ENCODE measurements at regions not wholly inside any gene's neighbourhood (a gene's known extent, or its start where the extent isn't known, plus 50 kb on each side); places are given as distances from the start of the nearest gene placed in this dataset.

DNA sequence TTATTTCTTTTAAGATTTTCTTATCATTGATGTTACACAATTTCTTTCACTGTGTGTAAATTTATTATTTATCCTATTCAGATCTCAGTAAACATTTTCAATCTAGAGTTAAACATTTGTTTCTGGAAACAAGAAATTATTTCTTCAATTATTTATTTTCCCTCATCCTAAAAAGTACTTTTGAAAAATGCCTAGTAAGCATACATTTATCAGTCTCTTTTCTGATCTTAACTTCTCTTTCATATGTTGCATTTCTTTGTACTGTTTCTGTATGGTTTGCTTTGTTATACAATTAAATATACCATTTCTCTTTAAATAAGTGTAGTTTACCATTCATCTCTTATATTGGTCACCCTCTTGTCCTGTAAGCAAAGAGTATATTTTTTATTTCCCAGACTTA lies 263.2 kb downstream of the C12orf50 start:
- Histone ChIP-seq H3K9me3 (ENCODE audit: control insufficient read depth in 2 of 2, low read length in 2 of 2) (no peaks in the 10 kb centered on the region), H3K36me3 (ENCODE audit: control insufficient read depth in 2 of 2, insufficient read depth in 2 of 2, low read length in 2 of 2) (no peaks in the 10 kb centered on the region), H3K4me1 (ENCODE audit: control insufficient read depth, insufficient read depth, low read length) (no peaks in the 10 kb centered on the region), H3K27me3 (ENCODE audit: control insufficient read depth in 1 of 2, insufficient read depth in 2 of 2, low read length in 2 of 2) (no peaks in the 10 kb centered on the region), H3K27ac (ENCODE audit: low read length) (no peak overlapping the region), H3K9ac (ENCODE audit: low read length in 2 of 2) (no peak overlapping the region), H3K4me3 (ENCODE audit: low read length in 2 of 2) (no peak overlapping the region)

DNA sequence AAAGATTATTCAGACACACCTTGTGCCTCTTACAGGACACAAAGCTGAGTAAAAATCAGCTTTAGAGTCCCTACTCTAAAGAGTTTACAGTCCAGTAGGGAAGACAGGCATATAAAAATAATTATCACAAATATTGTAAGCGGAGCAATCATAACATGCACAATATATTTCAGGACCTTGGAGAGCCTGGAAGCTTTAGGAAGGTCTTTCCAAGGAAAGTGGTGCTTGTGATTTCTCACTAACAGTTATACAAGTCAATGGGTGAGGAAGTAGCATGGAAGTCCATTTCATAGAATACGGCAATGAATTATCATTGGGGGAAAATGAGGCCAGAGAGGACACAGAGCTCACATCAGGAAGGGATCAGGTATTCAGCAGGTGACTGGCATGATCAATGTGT lies 268.3 kb downstream of the C12orf50 start:
- Histone ChIP-seq H3K9me3 (ENCODE audit: control insufficient read depth in 2 of 2, low read length in 2 of 2) (no peaks in the 10 kb centered on the region), H3K4me1 (ENCODE audit: control insufficient read depth, insufficient read depth, low read length) (no peaks in the 10 kb centered on the region), H3K27ac (ENCODE audit: low read length) (no peak overlapping the region), H3K9ac (ENCODE audit: low read length in 2 of 2) (no peak overlapping the region), H3K4me3 (ENCODE audit: low read length in 2 of 2) (no peak overlapping the region), H3K36me3 (ENCODE audit: control insufficient read depth in 2 of 2, insufficient read depth in 2 of 2, low read length in 2 of 2) (no peaks in the 10 kb centered on the region), H3K27me3 (ENCODE audit: control insufficient read depth in 1 of 2, insufficient read depth in 2 of 2, low read length in 2 of 2) (no peaks in the 10 kb centered on the region)

DNA sequence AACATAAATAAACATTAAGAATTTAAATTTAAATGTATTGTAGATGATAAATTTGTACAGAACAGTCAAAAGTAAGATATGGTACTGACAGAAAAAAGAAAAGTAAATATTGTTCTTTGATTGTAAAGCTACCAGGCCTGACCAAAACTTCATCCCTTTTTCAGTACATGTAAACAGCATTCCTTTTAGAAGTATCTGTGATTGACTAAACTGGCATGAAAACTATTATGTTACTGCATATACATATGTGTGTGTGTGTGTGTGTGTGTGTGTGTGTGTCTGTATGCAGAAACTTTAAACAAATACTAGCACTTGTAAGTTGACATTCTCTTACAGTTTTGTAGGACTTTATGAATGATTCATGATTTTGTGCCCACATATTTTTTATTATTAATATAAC lies 270.9 kb downstream of the C12orf50 start:
- H3K27me3 ChIP-seq (ENCODE audit: control insufficient read depth in 1 of 2, insufficient read depth in 2 of 2, low read length in 2 of 2), result no peaks in the 10 kb centered on the region
- no peaks in the 10 kb centered on the region for H3K36me3 ChIP-seq (ENCODE audit: control insufficient read depth in 2 of 2, insufficient read depth in 2 of 2, low read length in 2 of 2)
- H3K9me3 ChIP-seq (ENCODE audit: control insufficient read depth in 2 of 2, low read length in 2 of 2), result no peaks in the 10 kb centered on the region
- no peak overlapping the region for H3K27ac ChIP-seq (ENCODE audit: low read length)
- no peak overlapping the region for H3K9ac ChIP-seq (ENCODE audit: low read length in 2 of 2)
- H3K4me1 ChIP-seq (ENCODE audit: control insufficient read depth, insufficient read depth, low read length), result no peaks in the 10 kb centered on the region
- no peak overlapping the region for H3K4me3 ChIP-seq (ENCODE audit: low read length in 2 of 2)

DNA sequence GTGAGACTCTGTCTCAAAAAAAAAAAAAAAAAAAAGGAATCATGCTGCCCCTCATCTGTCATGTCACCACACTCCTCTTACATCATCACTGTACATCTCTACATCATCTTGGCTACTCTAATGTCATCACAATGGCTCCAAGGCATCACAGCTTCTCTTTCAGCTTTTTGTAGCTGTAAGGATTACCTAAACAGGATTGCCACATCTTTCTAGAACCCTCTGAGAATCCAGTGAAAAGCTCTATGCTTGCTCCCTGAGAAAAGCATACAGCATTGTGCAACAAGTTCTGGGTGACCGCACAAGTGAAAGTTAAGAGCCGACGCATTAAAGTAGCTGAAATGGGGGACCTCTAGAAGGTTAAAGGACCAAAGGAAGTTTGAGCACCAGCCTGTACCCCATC lies 272.5 kb downstream of the C12orf50 start:
- H3K27ac ChIP-seq (ENCODE audit: low read length), result no peak overlapping the region
- no peaks in the 10 kb centered on the region for H3K4me1 ChIP-seq (ENCODE audit: control insufficient read depth, insufficient read depth, low read length)
- no peak overlapping the region for H3K9ac ChIP-seq (ENCODE audit: low read length in 2 of 2)
- no peak overlapping the region for H3K4me3 ChIP-seq (ENCODE audit: low read length in 2 of 2)
- no peaks in the 10 kb centered on the region for H3K27me3 ChIP-seq (ENCODE audit: control insufficient read depth in 1 of 2, insufficient read depth in 2 of 2, low read length in 2 of 2)
- H3K9me3 ChIP-seq (ENCODE audit: control insufficient read depth in 2 of 2, low read length in 2 of 2), result no peaks in the 10 kb centered on the region
- no peaks in the 10 kb centered on the region for H3K36me3 ChIP-seq (ENCODE audit: control insufficient read depth in 2 of 2, insufficient read depth in 2 of 2, low read length in 2 of 2)

DNA sequence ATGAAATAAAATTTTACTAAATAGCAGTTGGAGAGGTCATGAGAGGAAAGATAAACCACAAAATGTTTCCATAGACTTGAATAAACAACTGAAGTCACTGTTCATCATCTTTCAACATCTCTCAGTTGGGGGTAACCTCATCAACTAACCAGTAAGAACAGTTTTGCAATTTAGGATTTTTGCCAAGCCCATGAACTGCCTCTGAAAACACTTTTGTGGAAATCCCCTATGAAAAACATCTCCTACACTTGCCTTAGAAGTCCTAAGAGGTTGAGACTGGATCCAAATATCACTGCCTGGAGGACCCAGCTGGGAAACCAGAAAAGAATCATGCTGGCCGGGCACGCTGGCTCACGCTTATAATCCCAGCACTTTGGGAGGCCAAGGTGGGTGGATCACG lies 273.1 kb downstream of the C12orf50 start:
- no peaks in the 10 kb centered on the region for H3K9me3 ChIP-seq (ENCODE audit: control insufficient read depth in 2 of 2, low read length in 2 of 2)
- no peak overlapping the region for H3K9ac ChIP-seq (ENCODE audit: low read length in 2 of 2)
- no peak overlapping the region for H3K27ac ChIP-seq (ENCODE audit: low read length)
- no peaks in the 10 kb centered on the region for H3K4me1 ChIP-seq (ENCODE audit: control insufficient read depth, insufficient read depth, low read length)
- H3K27me3 ChIP-seq (ENCODE audit: control insufficient read depth in 1 of 2, insufficient read depth in 2 of 2, low read length in 2 of 2), result no peaks in the 10 kb centered on the region
- no peak overlapping the region for H3K4me3 ChIP-seq (ENCODE audit: low read length in 2 of 2)
- no peaks in the 10 kb centered on the region for H3K36me3 ChIP-seq (ENCODE audit: control insufficient read depth in 2 of 2, insufficient read depth in 2 of 2, low read length in 2 of 2)

DNA sequence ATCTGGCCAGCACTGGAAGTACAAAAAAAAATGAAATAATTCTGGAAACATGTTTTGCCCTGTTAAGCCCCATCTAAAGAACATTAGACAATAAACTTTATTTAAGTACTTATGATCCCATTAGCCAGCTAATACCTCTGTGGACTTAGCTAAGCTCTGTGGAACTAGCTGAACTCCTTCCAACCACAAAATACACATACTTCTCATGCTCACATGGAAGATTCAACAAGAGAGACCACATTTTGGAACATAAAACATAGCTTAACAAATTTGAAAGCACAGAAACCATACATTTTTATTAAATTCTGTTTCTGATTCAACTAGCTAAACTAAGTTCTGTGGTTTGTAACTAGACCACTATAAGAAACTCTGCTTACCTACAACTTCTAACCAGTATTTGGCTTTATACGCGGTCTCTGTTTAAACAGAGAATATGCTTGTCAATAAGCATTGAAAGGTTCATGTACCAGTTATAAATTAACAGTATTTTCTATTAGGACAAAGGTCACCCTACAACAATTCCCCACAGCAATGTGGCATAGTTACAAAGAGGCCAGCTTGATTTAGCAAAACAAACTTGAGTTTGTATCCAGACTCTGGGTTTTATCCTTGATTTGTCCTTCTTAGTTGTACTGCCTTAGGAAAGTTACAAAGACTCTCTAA lies 300.1 kb downstream of the C12orf50 start:
- H3K9ac ChIP-seq (ENCODE audit: low read length in 2 of 2), result no peak overlapping the region
- H3K36me3 ChIP-seq (ENCODE audit: control insufficient read depth in 2 of 2, insufficient read depth in 2 of 2, low read length in 2 of 2), result no peaks in the 10 kb centered on the region
- no peak overlapping the region for H3K27ac ChIP-seq (ENCODE audit: low read length)
- no peaks in the 10 kb centered on the region for H3K27me3 ChIP-seq (ENCODE audit: control insufficient read depth in 1 of 2, insufficient read depth in 2 of 2, low read length in 2 of 2)
- no peaks in the 10 kb centered on the region for H3K9me3 ChIP-seq (ENCODE audit: control insufficient read depth in 2 of 2, low read length in 2 of 2)
- H3K4me3 ChIP-seq (ENCODE audit: low read length in 2 of 2), result no peak overlapping the region
- H3K4me1 ChIP-seq (ENCODE audit: control insufficient read depth, insufficient read depth, low read length), result no peaks in the 10 kb centered on the region

DNA sequence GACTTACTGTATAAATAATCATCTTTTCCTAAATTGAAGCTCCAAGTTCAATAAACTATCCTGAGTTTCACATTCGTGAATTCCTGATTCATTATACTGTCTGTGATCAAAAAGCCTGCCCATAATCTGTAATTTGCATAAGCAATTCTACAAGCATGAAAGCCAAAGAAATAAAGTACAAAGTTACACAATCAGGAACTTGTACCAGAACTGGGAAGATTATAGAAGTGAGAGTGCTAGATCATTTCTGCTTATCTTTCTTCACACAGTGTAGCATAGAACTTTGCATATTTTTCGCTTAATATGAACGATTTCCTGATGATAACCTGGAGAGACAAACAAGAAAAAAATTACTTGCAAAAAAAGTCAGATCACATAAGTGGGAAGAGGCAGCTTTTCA lies 308.2 kb downstream of the C12orf50 start:
- no peaks in the 10 kb centered on the region for H3K36me3 ChIP-seq (ENCODE audit: control insufficient read depth in 2 of 2, insufficient read depth in 2 of 2, low read length in 2 of 2)

DNA sequence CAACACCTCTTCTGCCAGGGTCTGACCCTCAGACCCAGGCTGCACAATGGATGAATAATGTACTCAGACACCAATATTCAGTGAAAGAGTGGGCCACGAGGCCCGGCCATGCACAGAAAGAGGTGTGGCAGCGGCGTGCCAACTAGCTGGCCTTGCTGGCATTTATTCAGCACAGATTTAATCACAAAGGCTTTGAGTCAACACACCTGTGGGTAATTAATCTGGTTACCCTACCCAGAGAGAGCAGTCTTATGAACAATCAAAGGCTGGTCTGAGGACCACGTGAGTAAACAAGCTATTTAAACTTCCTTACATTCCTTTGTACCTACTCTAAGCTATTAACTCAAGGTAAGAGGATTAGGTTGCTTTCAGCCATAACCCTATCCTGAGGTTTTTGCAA lies 324.8 kb downstream of the C12orf50 start:
- Histone ChIP-seq H3K27ac (ENCODE audit: low read length) (no peak overlapping the region), H3K27me3 (ENCODE audit: control insufficient read depth in 1 of 2, insufficient read depth in 2 of 2, low read length in 2 of 2) (no peaks in the 10 kb centered on the region), H3K4me1 (ENCODE audit: control insufficient read depth, insufficient read depth, low read length) (no peaks in the 10 kb centered on the region), H3K9me3 (ENCODE audit: control insufficient read depth in 2 of 2, low read length in 2 of 2) (no peaks in the 10 kb centered on the region), H3K4me3 (ENCODE audit: low read length in 2 of 2) (no peak overlapping the region), H3K9ac (ENCODE audit: low read length in 2 of 2) (no peak overlapping the region), H3K36me3 (ENCODE audit: control insufficient read depth in 2 of 2, insufficient read depth in 2 of 2, low read length in 2 of 2) (no peaks in the 10 kb centered on the region)

More for the DNA sequence above, 308.2 kb downstream of the C12orf50 start:
- Histone ChIP-seq H3K4me1 (ENCODE audit: control insufficient read depth, insufficient read depth, low read length) (no peaks in the 10 kb centered on the region), H3K27ac (ENCODE audit: low read length) (no peak overlapping the region), H3K9me3 (ENCODE audit: control insufficient read depth in 2 of 2, low read length in 2 of 2) (no peaks in the 10 kb centered on the region), H3K4me3 (ENCODE audit: low read length in 2 of 2) (no peak overlapping the region), H3K27me3 (ENCODE audit: control insufficient read depth in 1 of 2, insufficient read depth in 2 of 2, low read length in 2 of 2) (no peaks in the 10 kb centered on the region), H3K9ac (ENCODE audit: low read length in 2 of 2) (no peak overlapping the region)

DNA sequence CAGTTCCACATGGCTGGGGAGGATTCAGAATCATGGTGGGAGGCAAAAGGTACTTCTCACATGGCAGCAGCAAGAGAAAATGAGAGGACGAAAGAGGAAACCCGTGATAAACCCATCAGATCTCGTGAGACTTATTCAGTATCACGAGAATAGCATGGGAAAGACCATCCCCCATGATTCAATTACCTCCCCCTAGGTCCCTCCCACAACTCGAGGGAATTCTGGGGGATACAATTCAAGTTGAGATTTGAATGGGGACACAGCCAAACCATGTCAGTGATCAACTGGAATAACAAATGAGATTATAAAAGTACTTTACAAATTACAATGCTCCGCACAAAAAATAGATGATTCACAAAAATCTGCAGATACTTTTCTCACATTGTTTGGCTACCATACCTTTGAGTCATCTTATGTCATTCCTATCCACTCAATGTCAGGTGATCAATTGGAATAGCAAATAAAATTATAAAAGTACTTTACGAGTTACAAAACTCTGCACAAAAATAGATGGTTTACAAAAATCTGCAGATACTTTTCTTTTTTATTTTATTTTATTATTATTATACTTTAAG lies 338.9 kb downstream of the C12orf50 start:
- no peak overlapping the region for H3K27ac ChIP-seq (ENCODE audit: low read length)

DNA sequence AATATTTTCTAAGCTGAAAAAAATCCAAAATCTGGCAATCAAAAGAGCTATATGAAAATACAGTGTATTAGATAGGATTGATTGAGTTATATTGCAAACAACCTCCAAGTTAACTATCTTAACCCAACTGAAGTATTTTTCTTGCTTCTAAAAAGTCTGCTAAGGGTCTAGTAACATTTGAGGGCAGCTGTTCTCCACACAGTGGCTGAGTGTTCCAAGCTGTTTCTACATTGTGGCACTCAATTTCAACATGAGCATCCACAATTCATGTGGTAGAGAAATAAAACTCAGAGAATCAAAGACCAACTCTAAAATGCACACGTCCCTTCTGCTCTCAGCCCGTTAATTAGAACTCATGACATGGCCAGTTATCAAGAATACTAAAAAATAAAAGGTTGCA lies 340.0 kb downstream of the C12orf50 start:
- Histone ChIP-seq H3K27ac (ENCODE audit: low read length) (no peak overlapping the region), H3K4me3 (ENCODE audit: low read length in 2 of 2) (no peak overlapping the region), H3K4me1 (ENCODE audit: control insufficient read depth, insufficient read depth, low read length) (no peaks in the 10 kb centered on the region), H3K9ac (ENCODE audit: low read length in 2 of 2) (no peak overlapping the region), H3K36me3 (ENCODE audit: control insufficient read depth in 2 of 2, insufficient read depth in 2 of 2, low read length in 2 of 2) (no peaks in the 10 kb centered on the region), H3K27me3 (ENCODE audit: control insufficient read depth in 1 of 2, insufficient read depth in 2 of 2, low read length in 2 of 2) (no peaks in the 10 kb centered on the region), H3K9me3 (ENCODE audit: control insufficient read depth in 2 of 2, low read length in 2 of 2) (no peaks in the 10 kb centered on the region)

More for the DNA sequence above, 338.9 kb downstream of the C12orf50 start:
- no peaks in the 10 kb centered on the region for H3K36me3 ChIP-seq (ENCODE audit: control insufficient read depth in 2 of 2, insufficient read depth in 2 of 2, low read length in 2 of 2)
- H3K9me3 ChIP-seq (ENCODE audit: control insufficient read depth in 2 of 2, low read length in 2 of 2), result no peaks in the 10 kb centered on the region
- H3K9ac ChIP-seq (ENCODE audit: low read length in 2 of 2), result no peak overlapping the region
- H3K4me1 ChIP-seq (ENCODE audit: control insufficient read depth, insufficient read depth, low read length), result no peaks in the 10 kb centered on the region
- H3K4me3 ChIP-seq (ENCODE audit: low read length in 2 of 2), result no peak overlapping the region
- no peaks in the 10 kb centered on the region for H3K27me3 ChIP-seq (ENCODE audit: control insufficient read depth in 1 of 2, insufficient read depth in 2 of 2, low read length in 2 of 2)

DNA sequence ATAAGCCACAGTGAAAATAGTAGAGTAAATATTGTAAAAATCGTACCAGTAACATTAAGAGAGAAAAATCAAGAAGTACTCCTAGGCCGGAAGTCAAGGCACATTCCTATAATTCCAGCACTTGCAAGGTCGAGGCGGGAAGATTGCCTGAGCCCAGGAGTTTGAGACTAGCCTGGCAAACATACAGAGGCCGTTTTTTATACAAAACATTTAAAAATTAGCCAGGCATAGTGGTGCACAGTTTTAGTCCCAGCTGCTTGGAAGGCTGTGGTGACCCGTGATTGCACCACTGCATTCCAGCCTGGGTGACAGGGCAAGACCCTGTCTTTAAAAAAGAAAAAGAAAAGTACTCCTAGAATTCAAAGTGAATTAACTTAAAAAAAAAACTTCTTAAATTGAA lies 341.8 kb downstream of the C12orf50 start:
- H3K9ac ChIP-seq (ENCODE audit: low read length in 2 of 2), result no peak overlapping the region
- no peak overlapping the region for H3K4me3 ChIP-seq (ENCODE audit: low read length in 2 of 2)
- H3K4me1 ChIP-seq (ENCODE audit: control insufficient read depth, insufficient read depth, low read length), result no peaks in the 10 kb centered on the region
- H3K27ac ChIP-seq (ENCODE audit: low read length), result no peak overlapping the region
- H3K27me3 ChIP-seq (ENCODE audit: control insufficient read depth in 1 of 2, insufficient read depth in 2 of 2, low read length in 2 of 2), result no peaks in the 10 kb centered on the region
- no peaks in the 10 kb centered on the region for H3K9me3 ChIP-seq (ENCODE audit: control insufficient read depth in 2 of 2, low read length in 2 of 2)
- no peaks in the 10 kb centered on the region for H3K36me3 ChIP-seq (ENCODE audit: control insufficient read depth in 2 of 2, insufficient read depth in 2 of 2, low read length in 2 of 2)

Measured in stomach smooth muscle (tissue), 2 donors.